GM23338 (cell line): ENCODE measurements at regions not wholly inside any gene's neighbourhood (a gene's known extent, or its start where the extent isn't known, plus 50 kb on each side); places are given as distances from the start of the nearest gene placed in this dataset.

ENCODE experiments used
- ATAC-seq: fragments of 200-7000 bp; cut with Tn5 transposase; 3 replicates; pipeline ENCODE4 v1.9.1; 2020
- DNase-seq: peaks from one replicate; pipeline ENCODE4 v3.0.0-alpha.2; 2015; ENCODE audit warnings: low spot score
- H2AFZ ChIP-seq: fragments of 200-600 bp; sonication (generic); 2 replicates; pipeline ENCODE4 v1.8.0; 2016; ENCODE audit warnings: antibody characterized with exemption, mild to moderate bottlenecking, moderate library complexity
- H3F3A ChIP-seq: fragments of 200-600 bp; sonication (generic); replicated peaks from 2 replicates; pipeline ENCODE4 v1.8.0; 2017; ENCODE audit warnings: antibody characterized with exemption, mixed run types, low read depth
- H3K27ac ChIP-seq: fragments of 200-600 bp; sonication (generic); 2 replicates; pipeline ENCODE4 v1.6.1; 2016; ENCODE audit warnings: low read depth
- H3K27me3 ChIP-seq: fragments of 200-600 bp; sonication (generic); 2 replicates; pipeline ENCODE4 v1.8.0; 2016; ENCODE audit warnings: mild to moderate bottlenecking, mixed run types, moderate library complexity; ENCODE audit not compliant: insufficient read depth
- H3K36me3 ChIP-seq: fragments of 200-600 bp; sonication (generic); 2 replicates; pipeline ENCODE4 v1.8.0; 2016; ENCODE audit warnings: mild to moderate bottlenecking; ENCODE audit not compliant: insufficient read depth
- H3K4me1 ChIP-seq: fragments of 200-600 bp; sonication (generic); 2 replicates; pipeline ENCODE4 v1.8.0; 2016; ENCODE audit warnings: mild to moderate bottlenecking, moderate library complexity; ENCODE audit not compliant: insufficient read depth
- H3K4me2 ChIP-seq: fragments of 200-600 bp; sonication (generic); 2 replicates; pipeline ENCODE4 v1.7.1; 2017; ENCODE audit warnings: mixed run types
- H3K4me3 ChIP-seq: fragments of 200-600 bp; sonication (generic); 2 replicates; pipeline ENCODE4 v1.6.1; 2016; ENCODE audit warnings: mixed run types
- H3K79me2 ChIP-seq: fragments of 200-600 bp; sonication (generic); replicated peaks from 2 replicates; pipeline ENCODE4 v1.8.0; 2017; ENCODE audit warnings: mild to moderate bottlenecking; ENCODE audit not compliant: insufficient read depth
- H3K9me2 ChIP-seq: fragments of 200-600 bp; sonication (generic); 2 replicates; pipeline ENCODE4 v1.8.0; 2017; ENCODE audit not compliant: insufficient read depth
- H4K20me1 ChIP-seq: fragments of 200-600 bp; sonication (generic); replicated peaks from 2 replicates; pipeline ENCODE4 v1.8.0; 2017; ENCODE audit warnings: mild to moderate bottlenecking; ENCODE audit not compliant: insufficient read depth
- H3K27ac Mint-ChIP-seq: 2 replicates; pipeline ENCODE4 v1.8.0; 2020; ENCODE audit warnings: inconsistent platforms, mild to moderate bottlenecking, moderate library complexity, mixed read lengths
- H3K27me3 Mint-ChIP-seq: 3 replicates; pipeline ENCODE4 v1.8.0; 2022; ENCODE audit warnings: low read depth, mild to moderate bottlenecking, moderate library complexity, mixed read lengths, inconsistent platforms; ENCODE audit not compliant: insufficient read depth, poor library complexity
- H3K36me3 Mint-ChIP-seq: 3 replicates; pipeline ENCODE4 v1.8.0; 2021; ENCODE audit warnings: low read depth, mild to moderate bottlenecking, inconsistent platforms, moderate library complexity, mixed read lengths
- H3K4me1 Mint-ChIP-seq: 3 replicates; pipeline ENCODE4 v1.8.0; 2020; ENCODE audit warnings: mild to moderate bottlenecking, inconsistent platforms, mixed read lengths
- H3K4me3 Mint-ChIP-seq: 3 replicates; pipeline ENCODE4 v1.8.0; 2021; ENCODE audit warnings: moderate library complexity, mild to moderate bottlenecking, inconsistent platforms, mixed read lengths
- H3K9me3 Mint-ChIP-seq: 3 replicates; pipeline ENCODE4 v1.8.0; 2020; ENCODE audit warnings: moderate library complexity, mild to moderate bottlenecking, inconsistent platforms, mixed read lengths
- CREB1 ChIP-seq: fragments of 250-450 bp; sonication (Bioruptor Pico); IDR thresholded peaks from 2 replicates; pipeline ENCODE4 v1.5.0; 2020; ENCODE audit warnings: low read depth, mild to moderate bottlenecking, moderate library complexity
- CTCF ChIP-seq, 2 experiments: fragments of 200-600 bp in 1 of 2; sonication (generic) in 1 of 2; conservative IDR thresholded peaks; 2 replicates each; pipeline versions ENCODE4 v1.5.1 to v1.6.1; 2016 to 2017; ENCODE audit warnings: antibody characterized with exemption in 2 of 2, low read depth in 2 of 2, mild to moderate bottlenecking in 2 of 2, moderate library complexity in 1 of 2
- EZH2 ChIP-seq: fragments of 200-600 bp; sonication (generic); IDR thresholded peaks from one replicate; pipeline ENCODE4 v1.8.0; 2017; ENCODE audit warnings: antibody characterized with exemption, mild to moderate bottlenecking, low read depth; ENCODE audit not compliant: unreplicated experiment
- EZH2phosphoT487 ChIP-seq: fragments of 200-600 bp; sonication (generic); IDR thresholded peaks from one replicate; pipeline ENCODE4 v1.8.1; 2018; ENCODE audit warnings: antibody characterized with exemption; ENCODE audit not compliant: unreplicated experiment
- JUNB ChIP-seq: IDR thresholded peaks from one replicate; pipeline ENCODE4 v1.6.1; 2016; ENCODE audit warnings: antibody characterized with exemption; ENCODE audit not compliant: unreplicated experiment
- NANOG ChIP-seq: IDR thresholded peaks from 2 replicates; pipeline ENCODE4 v1.6.1; 2016; ENCODE audit warnings: antibody characterized with exemption, borderline replicate concordance
- REST ChIP-seq: IDR thresholded peaks from one replicate; pipeline ENCODE4 v1.6.1; 2018; ENCODE audit warnings: antibody characterized with exemption; ENCODE audit not compliant: unreplicated experiment
- STAT1 ChIP-seq: IDR thresholded peaks from one replicate; pipeline ENCODE4 v1.6.1; 2016; ENCODE audit warnings: antibody characterized with exemption; ENCODE audit not compliant: unreplicated experiment
- ZNF114 ChIP-seq: fragments of 250-450 bp; sonication (Bioruptor Pico); IDR thresholded peaks from 2 replicates; pipeline ENCODE4 v1.5.0; 2020; ENCODE audit warnings: mild to moderate bottlenecking, moderate library complexity
- ZNF331 ChIP-seq: fragments of 250-450 bp; sonication (Bioruptor Pico); IDR thresholded peaks from 2 replicates; pipeline ENCODE4 v1.5.0; 2020; ENCODE audit warnings: low read depth, mild to moderate bottlenecking, moderate library complexity
- ZNF462 ChIP-seq: fragments of 250-450 bp; sonication (Bioruptor Pico); IDR thresholded peaks from 2 replicates; pipeline ENCODE4 v1.5.0; 2020; ENCODE audit warnings: mild to moderate bottlenecking, moderate library complexity

- no peaks in the 10 kb centered on the region for H3K79me2 ChIP-seq
- TF ChIP-seq JUNB, result no peak
- TF ChIP-seq NANOG, result no peak
- TF ChIP-seq ZNF331 (CRISPR knock-in tag), result no peak
- no peaks in the 10 kb centered on the region for H3K27me3 ChIP-seq
- peaks cover 14% of the 10 kb centered on the region for H3K36me3 Mint-ChIP-seq
- no peak overlapping the region for H3K27ac Mint-ChIP-seq
- H3K9me3 Mint-ChIP-seq, result peaks cover 24% of the 10 kb centered on the region
- H4K20me1 ChIP-seq, result no peaks in the 10 kb centered on the region
- H3K4me1 ChIP-seq, result no peaks in the 10 kb centered on the region
- H3K27me3 Mint-ChIP-seq, result no peaks in the 10 kb centered on the region
- H3K36me3 ChIP-seq, result no peaks in the 10 kb centered on the region
- H2AFZ ChIP-seq, result no peak overlapping the region
- no peak overlapping the region for H3K27ac ChIP-seq
- H3K4me3 Mint-ChIP-seq, result no peak overlapping the region
- no peak for ATAC-seq
- DNase-seq, result no peak
- 0 out of 2 replicates have a peak, but pooled peaks cover 3% of the 10 kb centered on the region for H3K9me2 ChIP-seq
- H3F3A ChIP-seq, result no peaks in the 10 kb centered on the region
- no peaks in the 10 kb centered on the region for H3K4me1 Mint-ChIP-seq
- H3K4me2 ChIP-seq, result no peak overlapping the region
- no peak overlapping the region for H3K4me3 ChIP-seq
Measured at GRCh38 chr6:12449447-12449846, 159.3 kb downstream of the EDN1 start.

GRCh38 chr6:12450467-12450866 lies 160.3 kb downstream of the EDN1 start:
- Histone ChIP-seq H4K20me1 (no peaks in the 10 kb centered on the region), H3K27me3 (no peaks in the 10 kb centered on the region), H2AFZ (no peak overlapping the region), H3K79me2 (no peaks in the 10 kb centered on the region), H3K4me2 (no peak overlapping the region), H3K36me3 (no peaks in the 10 kb centered on the region), H3K9me2 (0 out of 2 replicates have a peak, but pooled peaks cover 3% of the 10 kb centered on the region), H3K4me3 (no peak overlapping the region), H3K4me1 (no peaks in the 10 kb centered on the region), H3K27ac (no peak overlapping the region), H3F3A (no peaks in the 10 kb centered on the region)
- Mint-ChIP-seq H3K27ac (no peak overlapping the region), H3K9me3 (peaks cover 30% of the 10 kb centered on the region), H3K36me3 (peaks cover 14% of the 10 kb centered on the region), H3K27me3 (no peaks in the 10 kb centered on the region), H3K4me1 (no peaks in the 10 kb centered on the region), H3K4me3 (no peak overlapping the region)
- ATAC-seq (no peak), DNase-seq (no peak)
- TF ChIP-seq ZNF114 (CRISPR knock-in tag), result no peak
- no peak for TF ChIP-seq REST
- no peak for TF ChIP-seq STAT1
- TF ChIP-seq CREB1 (CRISPR knock-in tag), result no peak
- TF ChIP-seq ZNF462 (CRISPR knock-in tag), result no peak
- TF ChIP-seq CTCF (conservative IDR thresholded peaks at IDR 0.05; ENCODE audit: low read depth in 2 of 2), result no peak
- TF ChIP-seq EZH2, result no peak
- TF ChIP-seq EZH2phosphoT487, result no peak
- no peak for TF ChIP-seq JUNB
